ENCODE measurements at regions not wholly inside any gene's neighbourhood (a gene's known extent, or its start where the extent isn't known, plus 50 kb on each side); places are given as distances from the start of the nearest gene placed in this dataset.

DNA sequence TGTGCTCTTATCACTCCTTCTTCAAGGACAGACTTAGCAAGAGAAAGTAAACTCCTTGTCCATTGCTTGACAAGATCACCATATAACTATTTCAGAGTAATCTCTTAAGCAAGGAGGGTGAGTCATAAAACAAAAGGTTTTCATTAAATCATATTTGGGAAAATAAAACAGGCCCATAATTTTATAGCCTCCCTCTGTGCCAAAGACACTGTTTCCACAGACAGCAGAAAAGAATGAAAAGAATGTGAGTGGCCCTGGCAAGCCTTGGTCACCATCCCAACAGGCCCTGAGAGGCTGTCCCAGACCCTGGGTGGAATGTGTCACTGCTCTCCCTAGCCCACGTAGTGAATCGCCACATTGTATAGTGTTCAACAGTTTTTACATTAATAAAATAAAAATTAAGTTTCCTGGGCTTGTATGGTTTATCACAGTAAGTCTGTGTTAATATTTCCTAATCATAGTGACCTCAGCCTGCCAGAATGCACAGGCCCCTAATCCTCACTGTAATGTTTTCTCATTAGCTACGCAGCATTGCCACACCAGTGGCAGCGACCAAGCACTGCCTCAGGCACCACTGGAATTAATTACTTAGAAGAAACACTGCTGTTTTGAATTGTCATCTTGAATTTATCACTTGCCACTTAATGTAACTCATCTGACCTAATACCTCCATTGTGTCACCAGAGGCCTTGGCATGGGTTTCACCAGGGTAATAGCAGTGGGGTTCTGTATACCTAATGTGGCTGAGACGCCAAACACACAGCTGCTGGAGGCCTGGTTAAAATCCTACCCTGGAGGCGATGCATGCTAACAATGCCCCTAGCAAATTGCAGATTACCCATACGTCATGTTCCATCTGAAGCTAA lies 401.9 kb downstream of the LNPK start:
- TF ChIP-seq, protein P1, sequence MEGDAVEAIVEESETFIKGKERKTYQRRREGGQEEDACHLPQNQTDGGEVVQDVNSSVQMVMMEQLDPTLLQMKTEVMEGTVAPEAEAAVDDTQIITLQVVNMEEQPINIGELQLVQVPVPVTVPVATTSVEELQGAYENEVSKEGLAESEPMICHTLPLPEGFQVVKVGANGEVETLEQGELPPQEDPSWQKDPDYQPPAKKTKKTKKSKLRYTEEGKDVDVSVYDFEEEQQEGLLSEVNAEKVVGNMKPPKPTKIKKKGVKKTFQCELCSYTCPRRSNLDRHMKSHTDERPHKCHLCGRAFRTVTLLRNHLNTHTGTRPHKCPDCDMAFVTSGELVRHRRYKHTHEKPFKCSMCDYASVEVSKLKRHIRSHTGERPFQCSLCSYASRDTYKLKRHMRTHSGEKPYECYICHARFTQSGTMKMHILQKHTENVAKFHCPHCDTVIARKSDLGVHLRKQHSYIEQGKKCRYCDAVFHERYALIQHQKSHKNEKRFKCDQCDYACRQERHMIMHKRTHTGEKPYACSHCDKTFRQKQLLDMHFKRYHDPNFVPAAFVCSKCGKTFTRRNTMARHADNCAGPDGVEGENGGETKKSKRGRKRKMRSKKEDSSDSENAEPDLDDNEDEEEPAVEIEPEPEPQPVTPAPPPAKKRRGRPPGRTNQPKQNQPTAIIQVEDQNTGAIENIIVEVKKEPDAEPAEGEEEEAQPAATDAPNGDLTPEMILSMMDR (IDR thresholded peaks at IDR 0.05 in 2 of 3, conservative IDR thresholded peaks at IDR 0.05 in 1 of 3; ENCODE audit: borderline replicate concordance in 1 of 3, insufficient read depth in 1 of 3, low read depth in 2 of 3, low read length in 2 of 3), result no peak
- TF ChIP-seq CEBPB (IDR thresholded peaks at IDR 0.05; ENCODE audit: low read depth) (no peak), POLR2AphosphoS5 (IDR thresholded peaks at IDR 0.05; ENCODE audit: low read depth, low read length) (no peak), YY1 (IDR thresholded peaks at IDR 0.05; ENCODE audit: extremely low read depth, insufficient replicate concordance, low read depth, low read length) (no peak), ELF1 (IDR thresholded peaks at IDR 0.05; ENCODE audit: borderline replicate concordance, low read depth) (no peak), EZH2 (IDR thresholded peaks at IDR 0.05) (no peak)
